GM19035 (cell line): ENCODE measurements at regions not wholly inside any gene's neighbourhood (a gene's known extent, or its start where the extent isn't known, plus 50 kb on each side); places are given as distances from the start of the nearest gene placed in this dataset.

ENCODE experiments used
- ATAC-seq: cut with Tn5 transposase; IDR thresholded peaks from one replicate; pipeline ENCODE4 v1.9.1; 2021; ENCODE audit not compliant: unreplicated experiment

DNA sequence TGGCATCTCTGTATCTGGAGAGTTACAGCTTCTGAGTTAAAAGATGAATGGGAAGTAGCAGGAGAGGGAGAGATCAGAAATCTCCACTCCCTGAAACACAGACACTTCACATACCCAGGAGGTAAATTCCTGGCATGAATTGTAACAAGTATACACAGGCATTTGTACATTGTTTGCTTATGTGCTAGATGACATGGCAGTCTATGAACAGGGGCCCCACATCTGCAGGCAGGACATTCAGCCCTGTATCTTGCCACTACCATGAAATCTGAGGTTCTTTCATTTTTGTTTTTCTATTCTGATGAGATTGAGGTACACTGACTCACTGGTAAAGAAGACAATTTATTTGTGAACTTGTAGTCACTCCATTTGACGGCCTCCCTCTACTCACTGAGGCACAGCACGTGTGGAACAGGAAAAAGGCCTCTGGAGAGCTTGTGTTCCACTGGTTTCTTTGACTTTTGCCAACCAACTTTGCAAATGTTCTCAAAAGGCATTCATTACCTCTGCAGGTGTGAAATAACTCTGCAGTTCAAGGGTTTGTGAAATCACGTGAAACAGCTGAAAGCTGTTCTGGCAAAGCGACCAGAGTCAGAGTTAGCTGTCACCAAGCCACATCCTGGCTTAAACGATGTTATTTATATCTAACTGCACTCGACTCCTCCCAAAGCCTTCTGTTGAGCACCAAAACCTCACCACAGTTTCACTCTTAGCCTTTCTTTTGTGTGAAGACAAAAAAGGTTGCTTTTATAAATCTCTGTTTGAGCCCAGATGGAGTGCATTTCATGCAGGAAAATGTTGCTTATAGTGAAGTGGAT, 401.3 kb upstream of the CFAP20DC start:
- peak; percentile 92 for ATAC-seq

DNA sequence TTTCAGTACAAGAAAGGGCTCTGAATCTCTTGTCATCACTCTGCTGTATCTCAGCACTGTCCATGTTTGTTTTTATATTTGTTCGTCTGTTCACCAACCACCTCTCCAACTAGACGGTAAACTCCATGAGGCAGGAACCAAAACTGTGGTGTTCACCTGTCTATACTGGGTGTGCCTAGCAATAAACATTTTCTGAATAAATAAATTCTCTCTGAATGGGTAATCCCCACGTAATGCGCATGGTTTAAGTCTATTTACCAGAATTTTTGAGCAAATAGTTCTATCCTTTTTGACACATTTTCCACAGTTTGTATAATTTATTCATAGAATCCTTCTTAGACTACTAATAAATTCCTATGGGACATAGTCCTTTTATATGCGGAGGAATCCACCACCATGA, 400.6 kb upstream of the CFAP20DC start:
- ATAC-seq: no peak

DNA sequence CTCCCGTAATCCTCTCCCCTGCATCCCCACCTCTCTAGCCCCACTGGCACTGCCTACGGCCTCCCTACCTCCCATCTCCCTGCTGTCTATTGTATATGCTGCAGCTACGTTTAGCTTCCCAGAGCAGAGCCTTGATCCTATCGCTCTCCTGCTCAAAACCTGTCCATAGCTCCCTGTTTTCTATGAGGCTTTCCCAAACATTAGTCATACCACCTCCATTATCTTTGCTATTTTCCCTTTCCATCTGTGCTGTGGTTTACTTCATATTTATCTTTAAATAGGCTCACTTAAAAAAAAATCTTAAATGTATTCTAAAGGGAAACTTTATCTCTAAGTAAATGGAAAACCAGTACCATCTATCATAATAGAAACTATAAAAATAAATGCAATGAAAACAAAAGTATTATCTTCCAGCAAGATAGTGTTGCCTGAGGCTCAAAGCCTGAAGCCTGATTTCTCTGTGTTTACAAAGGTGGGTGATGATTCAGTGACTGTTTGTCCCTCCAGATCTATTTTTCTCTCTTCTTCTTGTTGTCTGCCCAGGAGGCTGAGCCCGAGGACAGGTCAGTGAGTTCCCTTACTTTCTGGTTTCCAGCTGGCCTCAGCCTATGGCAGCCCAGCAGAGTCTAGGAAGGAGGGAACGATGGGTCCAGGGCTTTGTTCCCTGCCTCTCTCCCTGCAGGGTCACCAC, 397.1 kb upstream of the CFAP20DC start:
- no peak for ATAC-seq

DNA sequence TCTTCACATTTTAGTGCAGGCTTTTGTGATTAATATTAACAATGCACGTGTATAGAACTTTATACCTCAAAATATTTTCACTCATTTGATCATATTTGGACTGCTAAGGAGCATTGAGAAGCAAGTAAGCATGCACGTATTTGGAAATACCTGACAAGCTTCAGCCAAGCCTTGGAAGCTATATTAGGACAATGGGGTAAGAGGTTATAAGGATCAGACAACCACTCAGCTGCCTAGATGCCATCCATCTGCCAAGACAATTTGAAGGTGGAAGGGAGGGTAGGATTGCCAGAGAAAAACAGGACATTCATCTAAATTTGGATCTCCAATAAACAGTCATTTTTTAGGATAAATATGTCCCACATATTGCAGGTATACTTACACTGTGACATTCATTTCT, 394.9 kb upstream of the CFAP20DC start:
- ATAC-seq: peak; percentile 14

DNA sequence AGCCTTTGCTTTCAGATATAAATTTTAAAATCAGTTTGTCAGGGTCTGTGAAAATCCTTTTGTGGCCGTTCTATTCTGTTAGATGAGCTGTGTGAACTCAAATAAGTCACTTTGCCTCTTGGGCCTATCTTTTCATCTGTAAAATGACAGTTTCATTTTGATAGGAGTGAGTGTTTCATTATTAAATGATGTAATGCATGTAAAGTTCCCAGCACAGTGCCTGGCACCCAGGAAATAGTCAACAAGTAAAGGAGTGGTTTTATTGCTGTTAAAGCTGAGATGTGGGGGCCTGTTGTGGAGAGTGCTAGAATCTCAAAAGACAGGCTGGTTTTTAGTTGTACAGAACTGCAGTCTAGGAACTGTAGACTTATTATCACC, 394.5 kb upstream of the CFAP20DC start:
- peak; percentile 47 for ATAC-seq

DNA sequence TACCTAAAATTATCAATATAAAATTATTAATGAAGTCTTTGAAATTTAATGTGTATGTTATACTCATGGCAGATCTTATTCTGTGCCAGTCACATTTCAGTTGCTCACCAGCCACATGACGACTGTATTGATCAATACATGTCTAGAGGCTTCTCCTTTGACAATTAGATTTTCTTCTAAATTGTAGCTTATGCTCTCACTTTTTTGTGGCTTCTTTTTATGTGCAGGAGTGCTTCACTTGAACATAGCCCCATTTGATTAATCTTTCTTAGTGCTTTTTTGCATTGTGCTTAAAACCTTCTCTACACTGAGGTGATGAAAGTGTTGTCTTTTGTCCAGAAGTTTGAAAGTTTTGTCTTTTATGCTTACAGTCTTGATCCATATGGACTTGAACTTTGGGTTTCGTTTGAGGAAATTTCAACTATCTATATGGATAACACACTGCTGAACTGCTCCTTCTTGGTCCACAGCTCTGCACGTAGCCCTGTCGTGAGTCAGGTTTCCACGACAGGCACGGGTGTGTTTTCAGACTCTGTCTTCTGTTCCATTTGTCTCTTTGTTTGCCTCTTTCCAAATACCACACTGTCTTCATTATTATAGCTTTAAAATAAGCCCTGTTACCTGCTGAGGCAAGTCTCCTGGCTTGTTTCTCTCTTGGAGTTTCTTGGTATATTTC, 393.9 kb upstream of the CFAP20DC start:
- peak; percentile 22 for ATAC-seq

DNA sequence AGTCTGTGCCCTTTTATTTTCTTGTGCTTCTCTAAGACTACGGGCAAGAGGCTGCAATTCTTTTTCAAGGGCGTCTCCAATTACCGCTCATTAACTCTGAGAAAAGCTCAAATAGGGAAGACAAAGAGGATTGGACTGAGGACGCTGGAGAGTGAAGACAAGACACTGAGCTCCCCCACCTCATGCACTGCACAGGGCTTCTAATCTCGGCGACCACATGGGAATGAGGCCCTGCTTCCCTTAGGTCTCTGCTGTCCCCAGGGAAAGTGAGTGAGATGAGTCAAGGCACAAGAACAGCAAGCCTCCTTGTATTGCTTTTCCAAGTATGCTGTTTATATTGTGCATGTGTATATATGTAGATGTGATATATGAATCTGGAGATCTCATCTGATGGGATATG, 392.2 kb upstream of the CFAP20DC start:
- no peak for ATAC-seq

DNA sequence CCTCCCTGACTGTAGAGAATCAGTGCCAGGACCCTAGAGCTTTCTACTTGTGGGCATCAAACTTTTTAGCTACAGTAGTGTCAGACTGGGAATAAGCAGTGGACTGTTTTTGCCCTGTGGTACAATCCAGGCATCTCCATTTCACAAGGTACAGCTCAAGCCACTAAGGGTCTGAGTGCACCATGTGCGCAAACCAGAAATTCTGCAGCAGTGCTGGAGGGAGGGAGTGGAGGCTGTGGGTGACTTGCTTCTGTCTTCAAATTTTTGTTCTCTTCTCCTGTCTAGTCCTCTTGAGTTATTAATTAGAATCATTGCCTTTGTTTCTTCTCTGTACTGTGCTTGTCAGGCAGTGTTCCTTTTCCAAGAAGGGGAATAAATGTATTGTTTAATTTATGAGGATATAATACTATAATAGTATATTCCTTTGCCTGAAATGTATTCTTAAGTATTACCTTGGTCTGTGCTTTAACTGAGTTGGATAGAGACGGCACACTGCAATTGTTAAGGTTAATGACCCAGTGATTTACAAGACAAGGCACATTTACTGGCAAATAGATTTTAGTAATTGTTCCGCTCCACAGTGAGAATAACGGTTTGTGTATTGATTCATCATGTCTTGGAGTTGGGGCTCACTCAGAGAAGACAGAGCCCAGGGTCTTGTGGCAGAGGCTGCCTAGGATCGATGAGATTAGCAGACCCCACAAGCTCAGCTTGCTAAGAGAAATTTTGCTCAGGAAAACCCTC, 390.6 kb upstream of the CFAP20DC start:
- no peak for ATAC-seq

DNA sequence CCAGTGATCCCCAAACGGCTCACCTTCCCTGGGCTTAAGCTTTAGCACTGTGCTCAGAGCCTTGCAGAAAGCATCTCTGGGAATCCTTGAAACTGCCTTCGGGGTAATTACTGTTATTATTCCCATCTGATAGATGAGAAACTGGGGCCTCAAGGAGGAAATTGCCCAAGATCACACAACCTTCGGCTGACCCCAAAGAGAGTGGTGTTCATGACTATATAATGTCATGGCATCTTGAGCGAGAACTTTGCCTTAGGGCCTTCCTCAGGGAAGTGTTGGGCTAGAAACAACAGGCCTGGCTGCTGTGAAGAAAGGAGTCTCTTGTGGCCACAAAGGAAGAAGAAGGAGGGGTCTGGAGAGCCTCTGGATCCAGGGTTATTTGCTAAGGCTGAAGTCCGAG, 388.7 kb upstream of the CFAP20DC start:
- ATAC-seq: no peak

DNA sequence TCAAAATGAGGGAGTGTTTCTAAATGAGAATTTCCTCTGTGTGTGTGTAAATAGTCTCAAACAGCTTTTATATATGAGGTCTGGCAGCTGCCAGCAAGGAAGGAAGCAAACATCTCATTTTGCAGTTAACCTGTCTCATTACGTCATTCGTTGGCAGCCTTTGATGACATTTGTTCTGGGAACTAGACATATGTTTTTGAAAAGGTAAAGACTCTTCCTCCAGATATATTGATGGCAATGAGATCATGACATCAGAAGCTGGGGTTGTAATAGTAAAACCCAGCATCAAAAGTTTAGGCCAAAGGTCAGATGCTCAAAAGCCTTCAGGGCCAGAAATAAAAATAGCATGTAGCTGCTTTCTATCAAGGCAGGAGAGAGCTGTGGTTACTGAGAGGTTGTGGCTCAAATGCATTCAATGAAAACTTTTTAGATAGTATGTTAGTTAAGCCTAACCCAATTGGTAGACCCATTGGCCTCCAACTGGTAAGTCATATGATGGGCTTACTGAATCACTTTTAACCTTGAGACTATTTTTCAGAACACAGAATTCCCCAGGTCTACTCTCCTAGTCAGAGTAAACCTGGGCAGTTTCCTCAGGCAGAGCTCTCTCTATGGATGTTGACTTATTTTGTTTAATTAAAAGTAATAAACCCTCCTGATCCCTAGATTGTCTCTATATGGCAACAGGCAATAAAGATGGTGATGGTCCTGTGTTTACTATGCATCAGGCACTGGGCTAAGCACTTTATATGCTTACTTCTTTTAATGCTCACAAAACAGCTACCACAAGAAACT, 386.5 kb upstream of the CFAP20DC start:
- no peak for ATAC-seq

DNA sequence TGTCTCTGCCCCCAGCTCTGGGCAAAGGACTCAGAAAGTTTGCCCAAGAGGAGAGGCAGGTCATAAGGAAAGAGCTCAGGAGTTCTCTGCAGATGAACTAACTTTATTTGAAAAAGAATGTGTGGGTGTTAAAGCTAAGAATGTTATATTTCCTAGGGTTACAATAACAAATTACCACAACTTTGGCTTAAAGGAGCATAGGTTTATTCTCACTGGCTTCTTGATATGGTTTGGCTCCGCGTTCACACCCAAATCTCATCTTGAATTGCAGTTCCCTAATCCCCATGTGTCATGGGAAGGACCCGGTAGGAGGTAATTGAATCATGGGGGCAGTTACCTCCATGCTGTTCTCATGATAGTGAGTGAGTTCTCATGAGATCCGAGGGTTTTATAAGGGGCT, 383.7 kb upstream of the CFAP20DC start:
- no peak for ATAC-seq

DNA sequence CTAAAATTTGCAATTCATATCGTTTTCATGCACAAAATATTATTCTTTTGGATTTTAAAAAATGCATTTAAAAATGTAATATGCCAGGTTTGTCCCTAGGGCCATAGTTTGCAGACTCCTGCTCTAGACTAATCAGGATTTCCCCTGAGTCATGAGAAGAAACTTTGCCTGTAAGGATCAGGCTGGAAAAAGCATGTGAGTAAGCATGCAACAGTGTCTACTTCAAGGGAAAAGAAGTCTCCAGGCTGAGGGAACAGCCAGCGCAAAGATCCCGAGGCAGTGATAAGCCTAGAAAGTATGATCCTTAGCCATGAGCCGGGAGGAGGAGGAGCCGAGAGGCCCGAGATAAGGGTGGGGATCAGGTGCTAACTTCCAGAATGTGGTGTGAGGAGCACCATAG, 382.8 kb upstream of the CFAP20DC start:
- ATAC-seq: no peak

DNA sequence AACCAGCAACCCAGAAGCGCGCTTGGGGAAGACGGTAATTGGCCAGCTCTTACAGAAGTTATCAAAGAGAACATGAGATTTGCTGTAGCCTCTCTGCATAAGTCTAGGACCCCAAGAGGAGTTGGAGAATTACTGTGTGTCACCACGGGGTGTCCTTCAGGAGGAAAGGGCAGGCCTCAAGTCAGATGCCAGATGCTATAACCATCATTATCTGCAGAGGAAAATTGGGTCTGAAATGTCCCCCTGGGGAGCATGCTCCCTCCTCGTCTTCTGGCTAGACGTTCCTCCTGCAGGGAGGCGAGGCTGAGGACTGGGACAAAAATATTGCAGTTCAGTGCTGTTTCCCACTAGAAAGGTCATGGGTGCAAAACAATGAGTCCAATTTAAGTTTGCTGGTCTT, 380.5 kb upstream of the CFAP20DC start:
- no peak for ATAC-seq

DNA sequence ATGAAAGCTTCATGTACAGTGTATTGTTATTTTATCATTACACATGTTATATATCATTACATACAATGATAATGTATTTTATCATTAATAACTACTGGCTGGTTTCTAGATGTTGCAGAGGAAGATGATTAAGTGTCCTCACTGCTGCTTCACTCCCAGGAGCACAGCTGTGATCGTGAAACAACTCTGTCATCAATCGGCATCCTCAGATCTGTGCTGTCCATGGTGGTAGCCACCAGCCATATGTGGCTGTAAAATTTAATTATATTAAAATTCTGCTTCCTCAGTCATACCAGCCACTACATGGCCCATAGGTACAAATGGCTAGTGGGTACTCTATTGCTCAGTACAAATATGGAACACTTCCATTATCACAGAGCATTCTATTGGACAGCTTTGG, 379.4 kb upstream of the CFAP20DC start:
- no peak for ATAC-seq

DNA sequence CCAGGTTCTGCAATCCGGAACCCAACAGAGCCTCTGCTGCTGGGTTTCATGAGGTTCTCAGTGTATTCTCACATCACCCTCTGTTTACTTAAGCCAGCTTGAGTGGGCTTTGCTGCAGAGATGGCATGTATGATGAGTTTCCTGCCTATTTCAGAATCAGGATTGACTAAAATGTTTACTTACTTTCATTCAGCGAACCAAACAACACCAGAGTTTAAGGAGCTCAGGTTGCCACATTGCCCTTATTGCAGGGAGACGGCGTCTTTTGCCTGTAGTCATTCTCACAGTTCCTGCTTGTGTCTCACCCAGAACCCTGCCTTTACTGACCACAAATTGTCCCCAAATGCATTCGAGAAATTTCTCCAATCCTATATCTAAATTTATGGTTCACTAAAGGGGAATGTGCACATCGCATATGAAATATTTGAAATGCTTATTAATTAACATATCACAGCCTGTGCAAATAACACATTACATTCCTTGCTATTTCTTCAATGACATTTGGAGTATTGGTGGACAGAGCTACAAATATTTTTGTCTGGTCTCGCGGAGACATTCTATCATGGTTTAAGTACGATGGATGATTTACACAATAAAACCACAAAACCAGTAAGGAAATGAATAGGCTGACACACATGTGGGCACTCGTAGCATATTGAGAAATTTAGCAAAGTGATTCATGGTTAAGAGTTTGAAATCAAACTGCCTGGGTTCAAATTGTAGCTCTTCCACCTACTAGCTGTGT, 377.2 kb upstream of the CFAP20DC start:
- ATAC-seq: no peak

DNA sequence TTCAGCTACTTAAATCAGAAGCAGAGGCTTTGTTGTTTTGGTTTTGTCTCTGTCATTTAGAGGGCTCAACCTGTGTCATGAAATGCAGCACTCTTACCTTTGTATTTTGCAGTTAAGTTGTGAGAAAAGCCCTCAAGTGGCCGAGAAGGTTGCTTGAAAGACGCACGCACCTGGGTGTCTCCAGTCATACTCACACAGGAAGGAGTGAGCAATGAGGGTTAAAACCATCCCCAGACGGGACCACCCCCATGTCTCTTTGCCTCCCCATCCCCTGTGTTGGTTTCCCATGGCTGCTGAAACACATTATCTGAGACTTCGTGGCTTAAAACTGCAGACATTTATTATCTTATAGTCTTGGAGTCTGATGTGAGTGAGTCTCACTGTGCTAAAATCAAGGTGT, 376.1 kb upstream of the CFAP20DC start:
- ATAC-seq: no peak

DNA sequence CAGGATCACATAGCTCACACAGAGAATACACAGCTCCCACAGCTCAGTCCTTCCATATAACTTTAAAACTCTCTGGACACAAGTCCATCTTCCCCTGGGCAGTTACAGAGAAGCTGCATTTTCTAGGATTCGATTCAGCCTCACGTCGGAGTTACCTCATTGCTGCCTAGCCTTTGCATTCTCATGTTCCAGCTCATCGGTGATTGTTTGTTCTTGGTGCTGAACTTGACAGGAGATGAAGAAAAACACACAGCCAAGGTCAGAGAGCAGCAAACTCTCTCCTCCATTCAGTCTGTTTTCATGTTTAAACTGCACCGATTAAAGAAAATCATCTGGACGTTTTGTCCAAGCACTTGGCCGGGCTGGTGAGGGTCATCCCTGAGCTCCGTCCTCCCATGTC, 375.5 kb upstream of the CFAP20DC start:
- ATAC-seq: no peak

DNA sequence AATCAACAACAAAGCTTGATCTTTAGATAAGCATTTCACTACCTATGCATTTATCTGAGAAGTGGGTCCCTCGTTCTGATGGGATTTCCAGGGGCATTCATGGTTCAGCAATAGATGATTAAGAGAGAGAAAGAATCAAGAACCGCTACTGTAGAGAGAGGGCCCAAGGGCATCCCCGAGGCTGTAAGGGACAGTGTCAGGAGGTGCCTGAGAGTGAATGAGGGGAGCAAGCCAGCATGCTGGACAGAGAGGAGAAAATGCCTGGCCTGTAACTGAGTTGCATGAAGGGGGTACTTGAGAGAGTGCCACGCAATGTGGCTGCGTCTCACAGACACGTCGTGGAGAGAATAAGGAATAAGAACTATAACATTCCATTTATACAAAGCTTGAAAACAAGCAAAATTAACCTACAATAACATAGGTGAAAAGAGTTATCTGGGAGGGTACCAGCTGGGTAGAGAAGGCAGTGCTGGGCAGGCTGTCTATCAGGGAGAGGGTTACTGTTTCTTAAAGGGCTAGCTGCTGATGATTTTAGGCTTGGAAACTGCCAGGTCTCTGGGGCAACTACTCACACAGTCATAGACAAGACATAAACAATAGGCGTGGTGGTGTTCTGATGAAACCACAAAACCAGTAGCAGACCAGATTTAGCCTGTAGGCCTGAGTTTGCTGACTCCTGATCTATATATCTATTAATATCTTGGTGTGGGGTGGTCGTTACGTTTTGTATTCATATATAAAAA, 374.6 kb upstream of the CFAP20DC start:
- ATAC-seq: peak; percentile 58

DNA sequence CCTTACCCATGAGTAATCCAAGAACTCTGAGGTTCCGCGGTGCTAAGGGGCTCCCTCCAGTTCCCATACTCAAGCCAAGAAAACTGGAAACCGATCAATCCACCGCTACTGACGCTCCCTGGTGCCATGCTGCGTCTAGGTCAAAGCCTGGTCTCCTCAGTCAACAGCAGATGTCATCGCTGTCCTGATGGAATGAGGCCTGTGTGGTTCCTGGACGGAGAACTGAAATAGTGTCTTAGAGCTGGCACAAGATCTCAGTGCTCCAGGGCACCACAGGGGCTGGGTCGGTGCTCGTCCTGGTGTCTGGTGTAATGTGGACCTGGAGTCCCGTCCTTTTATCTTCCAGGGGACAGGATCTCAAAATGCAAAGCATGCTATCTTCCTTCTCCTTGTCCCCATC, 373.9 kb upstream of the CFAP20DC start:
- no peak for ATAC-seq
